ENCODE measurements at regions not wholly inside any gene's neighbourhood (a gene's known extent, or its start where the extent isn't known, plus 50 kb on each side); places are given as distances from the start of the nearest gene placed in this dataset.

- no peak overlapping the region for H3K4me2 ChIP-seq (ENCODE audit: low read length)
- no peaks in the 10 kb centered on the region for H3K9me3 ChIP-seq (ENCODE audit: insufficient read depth, low read length)
- no peak overlapping the region for H2AFZ ChIP-seq (ENCODE audit: low read depth, low read length)
These were observed 501.3 kb upstream of the B3GAT1 start for GRCh38 chr11:134913391-134913790.

GRCh38 chr11:134911514-134912180 is 499.6 kb upstream of the B3GAT1 start:
- H3K36me3 ChIP-seq (replicated peaks; ENCODE audit: low read depth, low read length), result no peaks in the 10 kb centered on the region
- no peak for TF ChIP-seq CTCF (IDR thresholded peaks at IDR 0.05; ENCODE audit: low read depth, low read length)
- no peak for TF ChIP-seq EZH2phosphoT487 (IDR thresholded peaks at IDR 0.05; ENCODE audit: low read depth)
- H4K20me1 ChIP-seq (ENCODE audit: insufficient read depth, low read length), result no peaks in the 10 kb centered on the region
- H3K27ac ChIP-seq (ENCODE audit: low read length), result no peak overlapping the region
- H3K4me1 ChIP-seq (ENCODE audit: low read length), result no peaks in the 10 kb centered on the region
- no peak overlapping the region for H3K4me3 ChIP-seq (ENCODE audit: low read length)
- H3K27me3 ChIP-seq (ENCODE audit: low read depth, low read length), result no peaks in the 10 kb centered on the region
- H2AFZ ChIP-seq (ENCODE audit: low read depth, low read length), result no peak overlapping the region
- no peak overlapping the region for H3K4me2 ChIP-seq (ENCODE audit: low read length)
- no peaks in the 10 kb centered on the region for H3K9me3 ChIP-seq (ENCODE audit: insufficient read depth, low read length)
- H3K79me2 ChIP-seq (ENCODE audit: low read length), result no peaks in the 10 kb centered on the region
- H3K9ac ChIP-seq (ENCODE audit: low read length), result no peak overlapping the region

More at GRCh38 chr11:134913391-134913790, 501.3 kb upstream of the B3GAT1 start:
- Histone ChIP-seq H3K36me3 (replicated peaks; ENCODE audit: low read depth, low read length) (no peaks in the 10 kb centered on the region), H3K27ac (ENCODE audit: low read length) (no peak overlapping the region), H4K20me1 (ENCODE audit: insufficient read depth, low read length) (no peaks in the 10 kb centered on the region), H3K79me2 (ENCODE audit: low read length) (no peaks in the 10 kb centered on the region), H3K4me3 (ENCODE audit: low read length) (no peak overlapping the region), H3K4me1 (ENCODE audit: low read length) (no peaks in the 10 kb centered on the region), H3K27me3 (ENCODE audit: low read depth, low read length) (no peaks in the 10 kb centered on the region), H3K9ac (ENCODE audit: low read length) (no peak overlapping the region)
- TF ChIP-seq EZH2phosphoT487 (IDR thresholded peaks at IDR 0.05; ENCODE audit: low read depth) (no peak), CTCF (IDR thresholded peaks at IDR 0.05; ENCODE audit: low read depth, low read length) (no peak)

GRCh38 chr11:134908583-134908982 is 496.5 kb upstream of the B3GAT1 start:
- no peaks in the 10 kb centered on the region for H3K9me3 ChIP-seq (ENCODE audit: insufficient read depth, low read length)
- no peaks in the 10 kb centered on the region for H4K20me1 ChIP-seq (ENCODE audit: insufficient read depth, low read length)
- H3K4me2 ChIP-seq (ENCODE audit: low read length), result no peak overlapping the region
- TF ChIP-seq EZH2phosphoT487 (IDR thresholded peaks at IDR 0.05; ENCODE audit: low read depth) (no peak), CTCF (IDR thresholded peaks at IDR 0.05; ENCODE audit: low read depth, low read length) (no peak)
- H3K27ac ChIP-seq (ENCODE audit: low read length), result no peak overlapping the region
- H2AFZ ChIP-seq (ENCODE audit: low read depth, low read length), result no peak overlapping the region
- H3K9ac ChIP-seq (ENCODE audit: low read length), result no peak overlapping the region
- H3K36me3 ChIP-seq (replicated peaks; ENCODE audit: low read depth, low read length), result no peaks in the 10 kb centered on the region
- no peaks in the 10 kb centered on the region for H3K79me2 ChIP-seq (ENCODE audit: low read length)
- no peak overlapping the region for H3K4me3 ChIP-seq (ENCODE audit: low read length)
- H3K27me3 ChIP-seq (ENCODE audit: low read depth, low read length), result no peaks in the 10 kb centered on the region
- no peaks in the 10 kb centered on the region for H3K4me1 ChIP-seq (ENCODE audit: low read length)

- Histone ChIP-seq H2AFZ (ENCODE audit: low read depth, low read length) (no peak overlapping the region), H3K4me1 (ENCODE audit: low read length) (no peaks in the 10 kb centered on the region), H3K79me2 (ENCODE audit: low read length) (no peaks in the 10 kb centered on the region), H4K20me1 (ENCODE audit: insufficient read depth, low read length) (no peaks in the 10 kb centered on the region), H3K4me2 (ENCODE audit: low read length) (no peak overlapping the region), H3K36me3 (replicated peaks; ENCODE audit: low read depth, low read length) (no peaks in the 10 kb centered on the region), H3K27me3 (ENCODE audit: low read depth, low read length) (no peaks in the 10 kb centered on the region), H3K9me3 (ENCODE audit: insufficient read depth, low read length) (no peaks in the 10 kb centered on the region), H3K27ac (ENCODE audit: low read length) (no peak overlapping the region), H3K4me3 (ENCODE audit: low read length) (no peak overlapping the region), H3K9ac (ENCODE audit: low read length) (no peak overlapping the region)
- TF ChIP-seq CTCF (IDR thresholded peaks at IDR 0.05; ENCODE audit: low read depth, low read length) (no peak), EZH2phosphoT487 (IDR thresholded peaks at IDR 0.05; ENCODE audit: low read depth) (no peak)
These were observed 495.6 kb upstream of the B3GAT1 start for GRCh38 chr11:134907636-134908035.
